ENCODE measurements at regions not wholly inside any gene's neighbourhood (a gene's known extent, or its start where the extent isn't known, plus 50 kb on each side); places are given as distances from the start of the nearest gene placed in this dataset.
"Not testable (repeated sequence)": the region's sequence is repeated elsewhere in the genome, so short reads cannot be mapped to it uniquely, and the experiment has no call there.

- Histone ChIP-seq H3K9me1 (ENCODE audit: control insufficient read depth, extremely low read depth, insufficient read depth, low read length) (no peaks in the 10 kb centered on the region), H3K36me3 (ENCODE audit: control insufficient read depth in 2 of 2, extremely low read depth in 1 of 2, insufficient read depth in 2 of 2, low read length in 2 of 2) (no peaks in the 10 kb centered on the region), H3K4me3 (ENCODE audit: control insufficient read depth in 2 of 3, extremely low read depth in 1 of 3, insufficient read depth in 2 of 3, low read depth in 1 of 3, low read length in 3 of 3) (no peak overlapping the region), H3K27ac (ENCODE audit: control insufficient read depth, insufficient read depth, low read length) (no peak overlapping the region), H4K20me1 (ENCODE audit: control insufficient read depth, extremely low read depth, insufficient read depth, low read length) (no peaks in the 10 kb centered on the region), H3K9ac (ENCODE audit: control insufficient read depth, extremely low read depth, insufficient read depth, low read length) (no peak overlapping the region), H3K79me2 (ENCODE audit: control insufficient read depth, insufficient read depth, low read length) (no peaks in the 10 kb centered on the region), H3K4me1 (ENCODE audit: control insufficient read depth, extremely low read depth, insufficient read depth, low read length) (no peaks in the 10 kb centered on the region), H3K4me2 (ENCODE audit: control insufficient read depth, extremely low read depth, insufficient read depth, low read depth, low read length) (no peak overlapping the region), H3K9me3 (ENCODE audit: control insufficient read depth, low read depth, low read length) (no peaks in the 10 kb centered on the region), H3K27me3 (ENCODE audit: control insufficient read depth, extremely low read depth, insufficient read depth, low read length) (no peaks in the 10 kb centered on the region), H2AFZ (ENCODE audit: control insufficient read depth, low read length) (no peak overlapping the region)
- FAIRE-seq (no peak), DNase-seq (ENCODE audit: low read depth, low spot score) (no peak)
- TF ChIP-seq CTCF (optimal IDR thresholded peaks at IDR 0.05 in 1 of 3, IDR thresholded peaks at IDR 0.05 in 1 of 3, conservative IDR thresholded peaks at IDR 0.05 in 1 of 3; ENCODE audit: extremely low read depth in 1 of 3, insufficient read depth in 2 of 3, low read length in 3 of 3) (no peak), EZH2 (IDR thresholded peaks at IDR 0.05; ENCODE audit: low read length) (no peak)
- dilution Hi-C loops (cut with MboI; ENCODE audit: extremely low pct_ligation_motif_present, low sequenced_read_pairs) = no loop called here
These were observed 76.0 kb upstream of the POGK start for GRCh38 chr1:166763318-166763717.

DNA sequence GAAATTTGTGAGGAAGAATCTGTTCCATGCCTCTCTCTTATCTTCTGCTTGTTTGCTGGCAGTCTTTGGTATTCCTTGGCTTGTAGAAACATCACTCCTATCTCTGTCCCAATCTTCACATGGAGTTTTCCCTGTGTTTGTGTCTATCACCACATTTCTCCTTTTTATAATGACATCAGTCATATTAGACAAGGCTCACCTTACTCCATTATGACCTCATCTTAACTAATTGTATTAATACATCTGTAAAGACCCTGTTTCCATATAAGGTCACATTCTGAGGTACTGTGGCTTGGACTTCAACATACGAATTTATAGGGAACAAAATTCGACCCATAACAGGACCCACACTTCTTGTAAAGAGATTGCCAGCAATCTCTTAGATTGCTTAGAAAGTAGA lies 72.3 kb upstream of the POGK start:
- Histone ChIP-seq H3K4me2 (ENCODE audit: control insufficient read depth, extremely low read depth, insufficient read depth, low read depth, low read length) (no peak overlapping the region), H3K27ac (ENCODE audit: control insufficient read depth, insufficient read depth, low read length) (no peak overlapping the region), H2AFZ (ENCODE audit: control insufficient read depth, low read length) (no peak overlapping the region), H3K9me3 (ENCODE audit: control insufficient read depth, low read depth, low read length) (peaks cover 2% of the 10 kb centered on the region), H3K9ac (ENCODE audit: control insufficient read depth, extremely low read depth, insufficient read depth, low read length) (no peak overlapping the region), H3K9me1 (ENCODE audit: control insufficient read depth, extremely low read depth, insufficient read depth, low read length) (no peaks in the 10 kb centered on the region), H4K20me1 (ENCODE audit: control insufficient read depth, extremely low read depth, insufficient read depth, low read length) (no peaks in the 10 kb centered on the region), H3K27me3 (ENCODE audit: control insufficient read depth, extremely low read depth, insufficient read depth, low read length) (no peaks in the 10 kb centered on the region), H3K36me3 (ENCODE audit: control insufficient read depth in 2 of 2, extremely low read depth in 1 of 2, insufficient read depth in 2 of 2, low read length in 2 of 2) (no peaks in the 10 kb centered on the region), H3K79me2 (ENCODE audit: control insufficient read depth, insufficient read depth, low read length) (no peaks in the 10 kb centered on the region), H3K4me1 (ENCODE audit: control insufficient read depth, extremely low read depth, insufficient read depth, low read length) (no peaks in the 10 kb centered on the region), H3K4me3 (ENCODE audit: control insufficient read depth in 2 of 3, extremely low read depth in 1 of 3, insufficient read depth in 2 of 3, low read depth in 1 of 3, low read length in 3 of 3) (no peak overlapping the region)
- TF ChIP-seq EZH2 (IDR thresholded peaks at IDR 0.05; ENCODE audit: low read length) (no peak), CTCF (optimal IDR thresholded peaks at IDR 0.05 in 1 of 3, IDR thresholded peaks at IDR 0.05 in 1 of 3, conservative IDR thresholded peaks at IDR 0.05 in 1 of 3; ENCODE audit: extremely low read depth in 1 of 3, insufficient read depth in 2 of 3, low read length in 3 of 3) (no peak)
- dilution Hi-C loops (cut with MboI; ENCODE audit: extremely low pct_ligation_motif_present, low sequenced_read_pairs) = no loop called here
- DNase-seq (ENCODE audit: low read depth, low spot score) (no peak), FAIRE-seq (no peak)

- H3K79me2 ChIP-seq (ENCODE audit: control insufficient read depth, insufficient read depth, low read length); H3K4me1 ChIP-seq (ENCODE audit: control insufficient read depth, extremely low read depth, insufficient read depth, low read length); FAIRE-seq; H3K4me3 ChIP-seq (ENCODE audit: control insufficient read depth in 2 of 3, extremely low read depth in 1 of 3, insufficient read depth in 2 of 3, low read depth in 1 of 3, low read length in 3 of 3); H4K20me1 ChIP-seq (ENCODE audit: control insufficient read depth, extremely low read depth, insufficient read depth, low read length); DNase-seq (ENCODE audit: low read depth, low spot score); dilution Hi-C loops (cut with MboI; ENCODE audit: extremely low pct_ligation_motif_present, low sequenced_read_pairs); H3K27me3 ChIP-seq (ENCODE audit: control insufficient read depth, extremely low read depth, insufficient read depth, low read length); H3K9ac ChIP-seq (ENCODE audit: control insufficient read depth, extremely low read depth, insufficient read depth, low read length); H3K27ac ChIP-seq (ENCODE audit: control insufficient read depth, insufficient read depth, low read length); H3K36me3 ChIP-seq (ENCODE audit: control insufficient read depth in 2 of 2, extremely low read depth in 1 of 2, insufficient read depth in 2 of 2, low read length in 2 of 2); H3K4me2 ChIP-seq (ENCODE audit: control insufficient read depth, extremely low read depth, insufficient read depth, low read depth, low read length); H2AFZ ChIP-seq (ENCODE audit: control insufficient read depth, low read length); H3K9me3 ChIP-seq (ENCODE audit: control insufficient read depth, low read depth, low read length); H3K9me1 ChIP-seq (ENCODE audit: control insufficient read depth, extremely low read depth, insufficient read depth, low read length): not testable (repeated sequence)
These were observed 54.6 kb upstream of the POGK start for GRCh38 chr1:166784646-166785045.
